Upper lobe of left lung (tissue), 4 donors: ENCODE measurements at regions not wholly inside any gene's neighbourhood (a gene's known extent, or its start where the extent isn't known, plus 50 kb on each side); places are given as distances from the start of the nearest gene placed in this dataset.

Experiments used
- CTCF ChIP-seq, 6 experiments: fragments of 450-650 bp in 4 of 6; fragments of 200-600 bp in 2 of 6; sonication (generic) in 2 of 6; IDR thresholded peaks; one replicate each; pipeline ENCODE4 v1.5.1; 2016 to 2019; ENCODE audit warnings: antibody characterized with exemption in 6 of 6
- EP300 ChIP-seq, 4 donors: sonication (generic); formaldehyde crosslinking; IDR thresholded peaks; one replicate each; pipeline ENCODE4 v1.5.1; 2017; ENCODE audit warnings: antibody characterized with exemption in 4 of 4, control low read depth in 2 of 4
- POLR2A ChIP-seq, 4 donors: fragments of 450-650 bp; IDR thresholded peaks; one replicate each; pipeline ENCODE4 v1.5.1; 2016 to 2017; ENCODE audit warnings: antibody characterized with exemption in 4 of 4, mild to moderate bottlenecking in 2 of 4
- POLR2AphosphoS5 ChIP-seq, 2 donors: sonication (generic); formaldehyde crosslinking; IDR thresholded peaks; one replicate each; pipeline ENCODE4 v1.5.1; 2017; ENCODE audit warnings: antibody characterized with exemption in 2 of 2

DNA sequence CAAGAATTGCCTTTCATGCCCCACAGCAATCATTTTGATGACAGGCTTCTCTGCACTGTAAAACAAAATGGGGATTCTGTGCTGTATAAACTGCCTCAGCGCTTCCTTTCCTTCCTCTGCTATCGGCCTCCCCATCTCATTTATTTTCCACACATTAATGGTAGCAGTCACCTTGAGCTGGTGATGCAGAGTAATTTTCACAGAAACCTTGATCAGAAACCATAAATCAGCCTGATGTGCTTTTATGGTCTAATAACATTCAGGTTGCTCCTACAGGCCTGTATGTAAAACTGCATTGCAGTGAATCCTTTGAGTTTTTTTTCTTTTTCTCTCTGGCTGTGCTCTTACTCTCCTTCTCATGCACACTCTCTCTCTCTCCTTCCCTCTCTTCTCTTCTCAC is 578.4 kb upstream of the STXBP6 start:
- TF ChIP-seq POLR2AphosphoS5 (IDR thresholded peaks at IDR 0.05) (no peak), POLR2A (IDR thresholded peaks at IDR 0.05) (no peak), CTCF (IDR thresholded peaks at IDR 0.05) (no peak), EP300 (IDR thresholded peaks at IDR 0.05) (no peak)
